PC-9 (cell line): ENCODE measurements at regions not wholly inside any gene's neighbourhood (a gene's known extent, or its start where the extent isn't known, plus 50 kb on each side); places are given as distances from the start of the nearest gene placed in this dataset.

Source experiments
- CTCF ChIP-seq: fragments of 200-600 bp; sonication (generic); conservative IDR thresholded peaks from 2 replicates; pipeline ENCODE4 v1.6.1; 2017; ENCODE audit warnings: mixed run types, antibody characterized with exemption, mild to moderate bottlenecking, moderate library complexity
- EZH2 ChIP-seq: fragments of 200-600 bp; sonication (generic); IDR thresholded peaks from 2 replicates; pipeline ENCODE4 v1.8.0; 2017; ENCODE audit warnings: antibody characterized with exemption, low read depth

GRCh38 chr19:30744741-30745475 is 372.7 kb downstream of the ZNF536 start:
- TF ChIP-seq CTCF (no peak), EZH2 (no peak)
